Liver (tissue), 8 donors: ENCODE measurements at regions not wholly inside any gene's neighbourhood (a gene's known extent, or its start where the extent isn't known, plus 50 kb on each side); places are given as distances from the start of the nearest gene placed in this dataset.

Source experiments
- DNase-seq: peaks from one replicate; pipeline ENCODE4 v3.0.0-alpha.2; 2017; ENCODE audit warnings: low spot score
- H3K27ac ChIP-seq, 2 donors: one replicate each; pipeline ENCODE4 v1.7.0; 2013; ENCODE audit warnings: inconsistent platforms in 2 of 2, low read length in 2 of 2, control low read depth in 1 of 2, low read depth in 1 of 2, mild to moderate bottlenecking in 1 of 2
- H3K27me3 ChIP-seq, 4 donors: one replicate each; pipeline versions ENCODE4 v1.6.1 to v1.7.0; 2013; ENCODE audit warnings: low read length in 3 of 4, inconsistent platforms in 1 of 4, mild to moderate bottlenecking in 1 of 4, moderate library complexity in 1 of 4; ENCODE audit not compliant: control insufficient read depth in 4 of 4, insufficient read depth in 4 of 4
- H3K36me3 ChIP-seq, 4 donors: one replicate each; pipeline versions ENCODE4 v1.6.1 to v1.7.0; 2013; ENCODE audit warnings: low read length in 3 of 4, mild to moderate bottlenecking in 3 of 4, low read depth in 1 of 4, moderate library complexity in 1 of 4; ENCODE audit not compliant: control insufficient read depth in 4 of 4, insufficient read depth in 3 of 4
- H3K4me1 ChIP-seq, 4 donors: one replicate each; pipeline versions ENCODE4 v1.6.1 to v1.7.0; 2013; ENCODE audit warnings: low read length in 3 of 4, mild to moderate bottlenecking in 3 of 4, moderate library complexity in 1 of 4; ENCODE audit not compliant: control insufficient read depth in 4 of 4, insufficient read depth in 4 of 4
- H3K4me3 ChIP-seq, 3 donors: one replicate each; pipeline versions ENCODE4 v1.6.1 to v1.7.0; 2013; ENCODE audit warnings: low read length in 3 of 3, control low read depth in 1 of 3, low read depth in 1 of 3, mild to moderate bottlenecking in 1 of 3
- H3K9ac ChIP-seq, 2 donors: one replicate each; pipeline ENCODE4 v1.7.0; 2013; ENCODE audit warnings: low read length in 2 of 2, mild to moderate bottlenecking in 2 of 2, moderate library complexity in 2 of 2, control low read depth in 1 of 2, low read depth in 1 of 2
- H3K9me3 ChIP-seq, 4 donors: one replicate each; pipeline versions ENCODE4 v1.6.1 to v1.7.0; 2013; ENCODE audit warnings: low read length in 3 of 4; ENCODE audit not compliant: control insufficient read depth in 4 of 4
- EGR1 ChIP-seq, 2 donors: IDR thresholded peaks; 2 replicates each; pipeline ENCODE4 v1.6.1; 2016 to 2018; ENCODE audit warnings: antibody characterized with exemption in 2 of 2, low read depth in 2 of 2
- FOXA1 ChIP-seq: IDR thresholded peaks from 2 replicates; pipeline ENCODE4 v1.6.1; 2016; ENCODE audit warnings: antibody characterized with exemption
- FOXA2 ChIP-seq: IDR thresholded peaks from 2 replicates; pipeline ENCODE4 v1.6.1; 2016; ENCODE audit warnings: antibody characterized with exemption
- HNF4A ChIP-seq, 2 donors: conservative IDR thresholded peaks; 2 replicates each; pipeline ENCODE4 v1.6.1; 2016; ENCODE audit warnings: antibody characterized with exemption in 2 of 2, mild to moderate bottlenecking in 2 of 2
- HNF4G ChIP-seq: IDR thresholded peaks from 2 replicates; pipeline ENCODE4 v1.6.1; 2016; ENCODE audit warnings: antibody characterized with exemption
- JUND ChIP-seq, 2 donors: IDR thresholded peaks; 2 replicates each; pipeline ENCODE4 v1.6.1; 2016; ENCODE audit warnings: antibody characterized with exemption in 2 of 2
- NR2F2 ChIP-seq: IDR thresholded peaks from 2 replicates; pipeline ENCODE4 v1.6.1; 2016; ENCODE audit warnings: antibody characterized with exemption
- RAD21 ChIP-seq, 2 donors: IDR thresholded peaks; 2 replicates each; pipeline ENCODE4 v1.6.1; 2016; ENCODE audit warnings: antibody characterized with exemption in 2 of 2, mild to moderate bottlenecking in 2 of 2
- RXRA ChIP-seq, 2 donors: IDR thresholded peaks; 2 replicates each; pipeline ENCODE4 v1.6.1; 2017 to 2018; ENCODE audit warnings: antibody characterized with exemption in 2 of 2, mild to moderate bottlenecking in 1 of 2
- SP1 ChIP-seq: IDR thresholded peaks from 2 replicates; pipeline ENCODE4 v1.6.1; 2018; ENCODE audit warnings: antibody characterized with exemption, mild to moderate bottlenecking
- TAF1 ChIP-seq: conservative IDR thresholded peaks from 2 replicates; pipeline ENCODE4 v1.6.1; 2016; ENCODE audit warnings: antibody characterized with exemption, mild to moderate bottlenecking
- YY1 ChIP-seq: IDR thresholded peaks from 2 replicates; pipeline ENCODE4 v1.6.1; 2016; ENCODE audit warnings: antibody characterized with exemption, mild to moderate bottlenecking
- WGBS: extraction: QIAGEN DNeasy Blood & Tissue Kit; methylation state at CpG from one replicate; pipeline ENCODE4 v1.1.7; 2013; 5-methylcytosine and 5-hydroxymethylcytosine counted together
- TF ChIP-seq, protein P1 (sequence below): IDR thresholded peaks from 2 replicates; pipeline ENCODE4 v1.6.1; 2016; ENCODE audit warnings: antibody characterized with exemption
- TF ChIP-seq, protein P2 (sequence below): IDR thresholded peaks from 2 replicates; pipeline ENCODE4 v1.6.1; 2016; ENCODE audit warnings: antibody characterized with exemption
- TF ChIP-seq, protein P3 (sequence below): IDR thresholded peaks from 2 replicates; pipeline ENCODE4 v1.6.1; 2016; ENCODE audit warnings: antibody characterized with exemption, mild to moderate bottlenecking
- TF ChIP-seq, protein P4 (sequence below): fragments of 150-350 bp; IDR thresholded peaks from 2 replicates; pipeline ENCODE4 v1.5.1; 2017; ENCODE audit warnings: improper control_type of control experiment, low read depth, low read length; ENCODE audit not compliant: missing input control
- donor health status: healthy.
- donor health status: healthy.
- donor health status: healthy.
- donor health status: healthy.
- donor health status: healthy.

DNA sequence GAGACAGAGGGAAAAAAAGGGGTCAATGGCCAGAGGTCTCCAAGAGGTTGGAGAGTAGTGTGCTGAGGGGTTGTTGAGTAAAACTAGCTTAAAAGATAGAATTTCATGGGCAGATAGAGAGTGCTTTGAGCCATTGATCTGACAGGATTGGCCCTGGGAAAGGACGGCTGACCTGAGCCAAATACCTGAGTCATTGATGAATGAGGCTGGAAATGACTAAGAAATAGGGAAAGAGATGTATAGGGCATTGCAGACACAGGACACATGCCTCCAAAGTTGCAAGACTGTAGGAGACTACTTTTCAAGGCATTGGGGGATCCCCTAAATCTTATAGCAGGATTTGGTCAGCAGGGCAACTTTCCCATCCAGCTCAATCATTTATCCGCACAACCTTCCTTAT lies 168.7 kb downstream of the ABCC12 start:
- 77% methylated on average over 2 of the region's 2 CpGs for whole genome bisulfite sequencing
- Histone ChIP-seq H3K9ac (no peak overlapping the region), H3K36me3 (no peaks in the 10 kb centered on the region), H3K4me3 (no peak overlapping the region), H3K4me1 (no peaks in the 10 kb centered on the region), H3K9me3 (peaks cover 0 to 4% (median 2%) of the 10 kb centered on the region in 4 donors), H3K27me3 (no peaks in the 10 kb centered on the region), H3K27ac (no peak overlapping the region)
- DNase-seq = no peak
- TF ChIP-seq SP1 (no peak), RAD21 (IDR thresholded peaks at IDR 0.05) (no peak), YY1 (no peak), RXRA (IDR thresholded peaks at IDR 0.05) (no peak), HNF4G (no peak), EGR1 (IDR thresholded peaks at IDR 0.05; ENCODE audit: low read depth in 2 of 2) (no peak), NR2F2 (no peak), HNF4A (conservative IDR thresholded peaks at IDR 0.05) (no peak), JUND (IDR thresholded peaks at IDR 0.05) (no peak), FOXA2 (no peak), FOXA1 (no peak), TAF1 (no peak)
- TF ChIP-seq, protein P1, sequence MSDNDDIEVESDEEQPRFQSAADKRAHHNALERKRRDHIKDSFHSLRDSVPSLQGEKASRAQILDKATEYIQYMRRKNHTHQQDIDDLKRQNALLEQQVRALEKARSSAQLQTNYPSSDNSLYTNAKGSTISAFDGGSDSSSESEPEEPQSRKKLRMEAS = no peak
- TF ChIP-seq, protein P2, sequence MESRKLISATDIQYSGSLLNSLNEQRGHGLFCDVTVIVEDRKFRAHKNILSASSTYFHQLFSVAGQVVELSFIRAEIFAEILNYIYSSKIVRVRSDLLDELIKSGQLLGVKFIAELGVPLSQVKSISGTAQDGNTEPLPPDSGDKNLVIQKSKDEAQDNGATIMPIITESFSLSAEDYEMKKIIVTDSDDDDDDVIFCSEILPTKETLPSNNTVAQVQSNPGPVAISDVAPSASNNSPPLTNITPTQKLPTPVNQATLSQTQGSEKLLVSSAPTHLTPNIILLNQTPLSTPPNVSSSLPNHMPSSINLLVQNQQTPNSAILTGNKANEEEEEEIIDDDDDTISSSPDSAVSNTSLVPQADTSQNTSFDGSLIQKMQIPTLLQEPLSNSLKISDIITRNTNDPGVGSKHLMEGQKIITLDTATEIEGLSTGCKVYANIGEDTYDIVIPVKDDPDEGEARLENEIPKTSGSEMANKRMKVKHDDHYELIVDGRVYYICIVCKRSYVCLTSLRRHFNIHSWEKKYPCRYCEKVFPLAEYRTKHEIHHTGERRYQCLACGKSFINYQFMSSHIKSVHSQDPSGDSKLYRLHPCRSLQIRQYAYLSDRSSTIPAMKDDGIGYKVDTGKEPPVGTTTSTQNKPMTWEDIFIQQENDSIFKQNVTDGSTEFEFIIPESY = no peak
- TF ChIP-seq, protein P3, sequence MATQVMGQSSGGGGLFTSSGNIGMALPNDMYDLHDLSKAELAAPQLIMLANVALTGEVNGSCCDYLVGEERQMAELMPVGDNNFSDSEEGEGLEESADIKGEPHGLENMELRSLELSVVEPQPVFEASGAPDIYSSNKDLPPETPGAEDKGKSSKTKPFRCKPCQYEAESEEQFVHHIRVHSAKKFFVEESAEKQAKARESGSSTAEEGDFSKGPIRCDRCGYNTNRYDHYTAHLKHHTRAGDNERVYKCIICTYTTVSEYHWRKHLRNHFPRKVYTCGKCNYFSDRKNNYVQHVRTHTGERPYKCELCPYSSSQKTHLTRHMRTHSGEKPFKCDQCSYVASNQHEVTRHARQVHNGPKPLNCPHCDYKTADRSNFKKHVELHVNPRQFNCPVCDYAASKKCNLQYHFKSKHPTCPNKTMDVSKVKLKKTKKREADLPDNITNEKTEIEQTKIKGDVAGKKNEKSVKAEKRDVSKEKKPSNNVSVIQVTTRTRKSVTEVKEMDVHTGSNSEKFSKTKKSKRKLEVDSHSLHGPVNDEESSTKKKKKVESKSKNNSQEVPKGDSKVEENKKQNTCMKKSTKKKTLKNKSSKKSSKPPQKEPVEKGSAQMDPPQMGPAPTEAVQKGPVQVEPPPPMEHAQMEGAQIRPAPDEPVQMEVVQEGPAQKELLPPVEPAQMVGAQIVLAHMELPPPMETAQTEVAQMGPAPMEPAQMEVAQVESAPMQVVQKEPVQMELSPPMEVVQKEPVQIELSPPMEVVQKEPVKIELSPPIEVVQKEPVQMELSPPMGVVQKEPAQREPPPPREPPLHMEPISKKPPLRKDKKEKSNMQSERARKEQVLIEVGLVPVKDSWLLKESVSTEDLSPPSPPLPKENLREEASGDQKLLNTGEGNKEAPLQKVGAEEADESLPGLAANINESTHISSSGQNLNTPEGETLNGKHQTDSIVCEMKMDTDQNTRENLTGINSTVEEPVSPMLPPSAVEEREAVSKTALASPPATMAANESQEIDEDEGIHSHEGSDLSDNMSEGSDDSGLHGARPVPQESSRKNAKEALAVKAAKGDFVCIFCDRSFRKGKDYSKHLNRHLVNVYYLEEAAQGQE = no peak
- TF ChIP-seq, protein P4, sequence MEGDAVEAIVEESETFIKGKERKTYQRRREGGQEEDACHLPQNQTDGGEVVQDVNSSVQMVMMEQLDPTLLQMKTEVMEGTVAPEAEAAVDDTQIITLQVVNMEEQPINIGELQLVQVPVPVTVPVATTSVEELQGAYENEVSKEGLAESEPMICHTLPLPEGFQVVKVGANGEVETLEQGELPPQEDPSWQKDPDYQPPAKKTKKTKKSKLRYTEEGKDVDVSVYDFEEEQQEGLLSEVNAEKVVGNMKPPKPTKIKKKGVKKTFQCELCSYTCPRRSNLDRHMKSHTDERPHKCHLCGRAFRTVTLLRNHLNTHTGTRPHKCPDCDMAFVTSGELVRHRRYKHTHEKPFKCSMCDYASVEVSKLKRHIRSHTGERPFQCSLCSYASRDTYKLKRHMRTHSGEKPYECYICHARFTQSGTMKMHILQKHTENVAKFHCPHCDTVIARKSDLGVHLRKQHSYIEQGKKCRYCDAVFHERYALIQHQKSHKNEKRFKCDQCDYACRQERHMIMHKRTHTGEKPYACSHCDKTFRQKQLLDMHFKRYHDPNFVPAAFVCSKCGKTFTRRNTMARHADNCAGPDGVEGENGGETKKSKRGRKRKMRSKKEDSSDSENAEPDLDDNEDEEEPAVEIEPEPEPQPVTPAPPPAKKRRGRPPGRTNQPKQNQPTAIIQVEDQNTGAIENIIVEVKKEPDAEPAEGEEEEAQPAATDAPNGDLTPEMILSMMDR = no peak

DNA sequence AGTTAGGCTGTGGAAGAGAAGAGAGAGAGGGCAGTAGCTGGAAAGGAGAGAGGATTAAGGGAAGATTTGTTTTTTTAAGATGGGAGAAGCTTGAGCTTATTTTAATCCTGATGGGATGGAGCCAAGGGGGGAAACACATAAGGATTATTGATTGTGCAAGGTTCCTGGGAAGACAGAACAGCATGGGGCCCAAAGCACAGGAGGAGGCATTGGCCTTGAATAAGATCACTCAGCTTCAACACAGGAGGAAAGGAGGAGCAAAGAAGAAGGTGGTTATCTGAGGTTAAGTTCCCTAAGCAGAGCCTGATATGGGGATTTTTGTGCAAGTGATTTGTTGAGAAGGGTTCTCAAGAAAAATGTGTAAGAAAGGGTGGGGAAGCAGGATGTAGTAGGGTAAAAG lies 169.8 kb downstream of the ABCC12 start:
- no peaks in the 10 kb centered on the region for H3K4me1 ChIP-seq

More for the DNA sequence above, 169.8 kb downstream of the ABCC12 start:
- Histone ChIP-seq H3K36me3 (no peaks in the 10 kb centered on the region), H3K27me3 (peaks cover 0 to 2% (median 0%) of the 10 kb centered on the region in 4 donors), H3K9me3 (peaks cover 0 to 4% (median 2%) of the 10 kb centered on the region in 4 donors), H3K9ac (no peak overlapping the region), H3K4me3 (no peak overlapping the region), H3K27ac (no peak overlapping the region)
- no peak for TF ChIP-seq FOXA1
- no peak for TF ChIP-seq EGR1 (IDR thresholded peaks at IDR 0.05; ENCODE audit: low read depth in 2 of 2)
- no peak for TF ChIP-seq RXRA (IDR thresholded peaks at IDR 0.05)
- no peak for DNase-seq
